MM.1S (cell line): ENCODE measurements at regions not wholly inside any gene's neighbourhood (a gene's known extent, or its start where the extent isn't known, plus 50 kb on each side); places are given as distances from the start of the nearest gene placed in this dataset.

Source experiments
- EZH2 ChIP-seq: fragments of 300-600 bp; sonication (generic); optimal IDR thresholded peaks from 2 replicates; pipeline ENCODE3; 2017; ENCODE audit warnings: low read depth, mild to moderate bottlenecking, antibody characterized with exemption, low read length, mixed read lengths
- TF ChIP-seq, protein P1 (sequence below): fragments of 300-600 bp; sonication (generic); IDR thresholded peaks from 2 replicates; pipeline ENCODE4 v1.5.1; 2016; ENCODE audit warnings: antibody characterized with exemption, low read length, mixed read lengths

DNA sequence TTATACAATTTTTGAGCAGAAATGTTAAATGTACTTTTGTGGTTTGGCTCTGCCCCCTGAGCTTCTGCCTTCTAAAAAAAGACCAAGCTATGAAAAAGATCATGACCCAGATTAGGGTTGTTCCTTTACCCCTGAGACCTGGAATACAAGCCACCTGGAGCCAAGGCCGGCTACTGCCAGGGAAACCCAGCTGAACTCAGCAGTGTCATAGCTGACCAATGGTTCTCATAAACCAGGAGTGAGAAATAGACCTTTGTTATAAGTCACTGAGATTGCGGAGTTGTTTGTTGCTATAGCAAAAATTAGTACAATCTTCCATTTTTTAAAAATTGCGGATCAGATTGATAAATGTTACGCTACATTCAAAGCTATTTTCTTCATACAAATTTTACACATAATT, 1261.7 kb downstream of the ROBO1 start:
- TF ChIP-seq, protein P1, sequence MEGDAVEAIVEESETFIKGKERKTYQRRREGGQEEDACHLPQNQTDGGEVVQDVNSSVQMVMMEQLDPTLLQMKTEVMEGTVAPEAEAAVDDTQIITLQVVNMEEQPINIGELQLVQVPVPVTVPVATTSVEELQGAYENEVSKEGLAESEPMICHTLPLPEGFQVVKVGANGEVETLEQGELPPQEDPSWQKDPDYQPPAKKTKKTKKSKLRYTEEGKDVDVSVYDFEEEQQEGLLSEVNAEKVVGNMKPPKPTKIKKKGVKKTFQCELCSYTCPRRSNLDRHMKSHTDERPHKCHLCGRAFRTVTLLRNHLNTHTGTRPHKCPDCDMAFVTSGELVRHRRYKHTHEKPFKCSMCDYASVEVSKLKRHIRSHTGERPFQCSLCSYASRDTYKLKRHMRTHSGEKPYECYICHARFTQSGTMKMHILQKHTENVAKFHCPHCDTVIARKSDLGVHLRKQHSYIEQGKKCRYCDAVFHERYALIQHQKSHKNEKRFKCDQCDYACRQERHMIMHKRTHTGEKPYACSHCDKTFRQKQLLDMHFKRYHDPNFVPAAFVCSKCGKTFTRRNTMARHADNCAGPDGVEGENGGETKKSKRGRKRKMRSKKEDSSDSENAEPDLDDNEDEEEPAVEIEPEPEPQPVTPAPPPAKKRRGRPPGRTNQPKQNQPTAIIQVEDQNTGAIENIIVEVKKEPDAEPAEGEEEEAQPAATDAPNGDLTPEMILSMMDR: no peak
- TF ChIP-seq EZH2: no peak
